NB4 (cell line): ENCODE measurements at regions not wholly inside any gene's neighbourhood (a gene's known extent, or its start where the extent isn't known, plus 50 kb on each side); places are given as distances from the start of the nearest gene placed in this dataset.
A peak's percentile ranks its signal among the peaks of the same experiment; 100 is the strongest.

Experiments used
- DNase-seq: peaks from one replicate; pipeline ENCODE4 v3.0.0; 2010; ENCODE audit warnings: low read depth
- H3K4me3 ChIP-seq: one replicate; pipeline ENCODE4 v1.5.1; 2011; ENCODE audit warnings: mild to moderate bottlenecking, low read depth, low read length, moderate library complexity
- MYC ChIP-seq: IDR thresholded peaks from 2 replicates; pipeline ENCODE4 v1.6.1; 2011; ENCODE audit warnings: low read depth, low read length
- POLR2A ChIP-seq: IDR thresholded peaks from 2 replicates; pipeline ENCODE4 v1.6.1; 2011; ENCODE audit warnings: mild to moderate bottlenecking; ENCODE audit not compliant: insufficient read length; ENCODE audit errors: extremely low read depth
- TF ChIP-seq, protein P1 (sequence below): IDR thresholded peaks from one replicate; pipeline ENCODE4 v1.5.1; 2012; ENCODE audit warnings: low read depth, low read length
- TF ChIP-seq, protein P2 (sequence below): IDR thresholded peaks from 2 replicates; pipeline ENCODE4 v1.6.1; 2011; ENCODE audit warnings: low read depth, low read length

- TF ChIP-seq, protein P1, sequence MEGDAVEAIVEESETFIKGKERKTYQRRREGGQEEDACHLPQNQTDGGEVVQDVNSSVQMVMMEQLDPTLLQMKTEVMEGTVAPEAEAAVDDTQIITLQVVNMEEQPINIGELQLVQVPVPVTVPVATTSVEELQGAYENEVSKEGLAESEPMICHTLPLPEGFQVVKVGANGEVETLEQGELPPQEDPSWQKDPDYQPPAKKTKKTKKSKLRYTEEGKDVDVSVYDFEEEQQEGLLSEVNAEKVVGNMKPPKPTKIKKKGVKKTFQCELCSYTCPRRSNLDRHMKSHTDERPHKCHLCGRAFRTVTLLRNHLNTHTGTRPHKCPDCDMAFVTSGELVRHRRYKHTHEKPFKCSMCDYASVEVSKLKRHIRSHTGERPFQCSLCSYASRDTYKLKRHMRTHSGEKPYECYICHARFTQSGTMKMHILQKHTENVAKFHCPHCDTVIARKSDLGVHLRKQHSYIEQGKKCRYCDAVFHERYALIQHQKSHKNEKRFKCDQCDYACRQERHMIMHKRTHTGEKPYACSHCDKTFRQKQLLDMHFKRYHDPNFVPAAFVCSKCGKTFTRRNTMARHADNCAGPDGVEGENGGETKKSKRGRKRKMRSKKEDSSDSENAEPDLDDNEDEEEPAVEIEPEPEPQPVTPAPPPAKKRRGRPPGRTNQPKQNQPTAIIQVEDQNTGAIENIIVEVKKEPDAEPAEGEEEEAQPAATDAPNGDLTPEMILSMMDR: no peak
- TF ChIP-seq MYC (no peak), POLR2A (no peak)
- TF ChIP-seq, protein P2, sequence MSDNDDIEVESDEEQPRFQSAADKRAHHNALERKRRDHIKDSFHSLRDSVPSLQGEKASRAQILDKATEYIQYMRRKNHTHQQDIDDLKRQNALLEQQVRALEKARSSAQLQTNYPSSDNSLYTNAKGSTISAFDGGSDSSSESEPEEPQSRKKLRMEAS: no peak
- no peak overlapping the region for H3K4me3 ChIP-seq
- DNase-seq: no peak
Observed at GRCh38 chr3:109888026-109888425, 550.7 kb upstream of the DPPA4 start.

- TF ChIP-seq, protein P1: no peak
- no peak for TF ChIP-seq POLR2A
- TF ChIP-seq MYC: no peak
- TF ChIP-seq, protein P2: no peak
- no peak for DNase-seq
- no peak overlapping the region for H3K4me3 ChIP-seq
Observed at GRCh38 chr3:109897734-109898133, 560.4 kb upstream of the DPPA4 start.

DNA sequence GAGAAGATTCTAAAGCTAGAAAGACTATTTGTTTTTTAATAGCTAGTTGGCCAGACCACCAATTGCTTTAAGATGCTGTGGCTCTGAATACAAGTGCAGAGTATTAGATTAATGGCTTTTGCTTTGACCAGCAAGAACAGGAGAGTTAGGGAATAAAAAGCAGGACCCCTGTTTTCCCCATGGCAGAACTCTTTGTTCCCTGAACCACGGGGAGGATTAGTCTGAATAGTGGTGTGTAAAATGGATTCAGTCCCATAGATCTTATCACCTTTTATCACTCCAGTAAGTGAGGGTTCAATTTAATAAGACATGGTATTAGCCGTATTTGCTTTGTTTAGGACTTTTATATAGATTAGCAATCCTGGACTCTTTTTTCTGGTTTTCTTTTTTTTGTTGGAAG lies 562.6 kb upstream of the DPPA4 start:
- no peak overlapping the region for H3K4me3 ChIP-seq

DNA sequence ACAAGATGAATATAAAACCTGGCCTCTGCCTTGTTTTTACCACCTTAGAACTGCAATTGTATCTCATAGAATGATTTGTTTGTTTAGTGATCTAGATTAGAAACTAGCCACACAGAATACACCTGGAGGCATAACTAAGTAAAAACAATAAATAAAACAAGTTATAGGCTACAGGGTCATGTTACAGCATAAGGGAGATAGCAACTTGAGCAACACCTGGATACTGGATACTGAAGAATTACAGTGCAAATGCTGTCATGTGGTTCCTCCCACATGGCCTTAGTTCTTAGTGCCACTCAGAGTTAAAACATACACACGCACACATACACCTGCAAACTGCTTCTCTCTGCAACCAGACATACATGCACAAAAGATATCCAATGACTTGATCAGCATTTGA lies 563.4 kb upstream of the DPPA4 start:
- H3K4me3 ChIP-seq: no peak overlapping the region
- no peak for TF ChIP-seq POLR2A
- no peak for DNase-seq

More for the DNA sequence above, 562.6 kb upstream of the DPPA4 start:
- TF ChIP-seq MYC (no peak), POLR2A (no peak)
- TF ChIP-seq, protein P2: no peak
- TF ChIP-seq, protein P1: no peak
- DNase-seq: no peak

- no peak for DNase-seq
- TF ChIP-seq, protein P2: no peak
- no peak for TF ChIP-seq MYC
- TF ChIP-seq POLR2A: no peak
- TF ChIP-seq, protein P1: no peak
- no peak overlapping the region for H3K4me3 ChIP-seq
Observed at GRCh38 chr3:109902549-109902948, 565.2 kb upstream of the DPPA4 start.

DNA sequence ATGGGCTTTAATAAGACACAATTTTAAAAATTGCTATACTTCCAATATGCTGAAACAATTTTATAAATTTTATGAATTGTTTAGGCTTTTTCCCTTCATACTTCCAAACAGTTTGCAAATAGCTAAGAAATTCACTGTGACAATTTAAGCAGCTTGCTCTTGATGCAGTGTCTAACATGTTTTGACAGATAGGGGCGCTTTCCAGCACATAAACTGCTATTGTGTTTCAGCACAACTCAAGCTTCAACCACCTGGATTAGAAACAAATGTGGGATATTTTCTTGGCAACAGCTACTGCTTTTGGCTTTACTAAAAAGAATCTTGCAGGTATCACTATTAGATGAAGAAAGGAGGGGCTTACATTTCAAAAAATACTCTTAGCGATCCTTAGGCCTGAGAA lies 565.8 kb upstream of the DPPA4 start:
- peak; percentile 2 for DNase-seq
- TF ChIP-seq POLR2A (no peak), MYC (no peak)
- TF ChIP-seq, protein P2: no peak
- TF ChIP-seq, protein P1: no peak
- no peak overlapping the region for H3K4me3 ChIP-seq
